GM18498 (cell line): ENCODE measurements at regions not wholly inside any gene's neighbourhood (a gene's known extent, or its start where the extent isn't known, plus 50 kb on each side); places are given as distances from the start of the nearest gene placed in this dataset.

ENCODE experiments used
- ATAC-seq: cut with Tn5 transposase; IDR thresholded peaks from one replicate; pipeline ENCODE4 v1.9.1; 2021; ENCODE audit warnings: mild to moderate bottlenecking, moderate library complexity; ENCODE audit not compliant: unreplicated experiment

GRCh38 chr9:25613709-25614108 lies 64.5 kb downstream of the TUSC1 start:
- no peak for ATAC-seq

- ATAC-seq = no peak
Observed at GRCh38 chr9:25603106-25603505, 75.1 kb downstream of the TUSC1 start.

GRCh38 chr9:25602400-25603044 lies 75.7 kb downstream of the TUSC1 start:
- ATAC-seq = no peak

- no peak for ATAC-seq
Observed at GRCh38 chr9:25600501-25600900, 77.7 kb downstream of the TUSC1 start.

- no peak for ATAC-seq
Observed at GRCh38 chr9:25584611-25585010, 93.6 kb downstream of the TUSC1 start.

GRCh38 chr9:25573281-25573680 lies 105.0 kb downstream of the TUSC1 start:
- no peak for ATAC-seq

GRCh38 chr9:25571491-25571890 lies 106.8 kb downstream of the TUSC1 start:
- ATAC-seq = no peak

- no peak for ATAC-seq
Observed at GRCh38 chr9:25570802-25571201, 107.4 kb downstream of the TUSC1 start.

GRCh38 chr9:25562101-25562500 lies 116.1 kb downstream of the TUSC1 start:
- ATAC-seq = no peak

- ATAC-seq = no peak
Observed at GRCh38 chr9:25557645-25558300, 120.5 kb downstream of the TUSC1 start.

GRCh38 chr9:25556540-25556939 lies 121.7 kb downstream of the TUSC1 start:
- no peak for ATAC-seq

- ATAC-seq = no peak
Observed at GRCh38 chr9:25548847-25549246, 129.4 kb downstream of the TUSC1 start.

GRCh38 chr9:25543806-25544205 lies 134.4 kb downstream of the TUSC1 start:
- ATAC-seq = no peak

GRCh38 chr9:25542319-25542718 lies 135.9 kb downstream of the TUSC1 start:
- no peak for ATAC-seq

- no peak for ATAC-seq
Observed at GRCh38 chr9:25537808-25538207, 140.4 kb downstream of the TUSC1 start.

GRCh38 chr9:25519286-25519685 lies 159.0 kb downstream of the TUSC1 start:
- ATAC-seq = no peak

GRCh38 chr9:25517701-25518100 lies 160.5 kb downstream of the TUSC1 start:
- ATAC-seq = no peak

- ATAC-seq = no peak
Observed at GRCh38 chr9:25513509-25514033, 164.7 kb downstream of the TUSC1 start.

GRCh38 chr9:25505644-25506043 lies 172.6 kb downstream of the TUSC1 start:
- ATAC-seq = no peak

- ATAC-seq = no peak
Observed at GRCh38 chr9:25481372-25481771, 196.9 kb downstream of the TUSC1 start.

GRCh38 chr9:25480696-25481095 lies 197.5 kb downstream of the TUSC1 start:
- ATAC-seq = no peak

- ATAC-seq = no peak
Observed at GRCh38 chr9:25472681-25473080, 205.6 kb downstream of the TUSC1 start.
